ENCODE measurements at regions not wholly inside any gene's neighbourhood (a gene's known extent, or its start where the extent isn't known, plus 50 kb on each side); places are given as distances from the start of the nearest gene placed in this dataset.
"Not testable (repeated sequence)": the region's sequence is repeated elsewhere in the genome, so short reads cannot be mapped to it uniquely, and the experiment has no call there.

DNA sequence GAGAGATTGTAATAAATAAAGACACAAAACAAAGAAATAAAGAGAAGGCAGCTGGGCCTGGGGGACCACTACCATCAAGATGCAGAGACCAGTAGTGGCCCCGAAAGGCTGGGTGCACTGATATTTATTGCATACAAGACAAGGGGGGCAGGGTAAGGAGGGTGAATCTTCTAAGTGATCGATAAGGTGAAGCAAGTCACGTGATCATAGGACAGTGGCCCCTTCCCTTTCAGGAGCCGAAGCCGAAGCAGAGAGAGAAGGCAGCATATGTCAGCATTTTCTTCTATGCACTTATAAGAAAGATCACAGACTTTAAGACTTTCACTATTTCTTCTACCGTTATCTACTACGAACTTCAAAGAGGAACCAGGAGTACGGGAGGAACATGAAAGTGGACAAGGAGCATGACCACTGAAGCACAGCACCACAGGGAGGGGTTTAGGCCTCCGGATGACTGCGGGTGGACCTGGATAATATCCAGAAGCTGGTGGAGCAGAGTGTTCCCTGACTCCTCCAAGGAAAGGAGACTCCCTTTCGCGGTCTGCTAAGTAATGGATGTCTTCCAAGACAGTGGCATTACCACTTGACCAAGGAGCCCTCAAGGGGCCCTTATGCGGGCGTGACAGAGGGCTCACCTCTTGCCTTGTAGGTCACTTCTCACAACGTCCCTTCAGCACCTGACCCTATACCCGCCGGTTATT lies 126.4 kb downstream of the RBM46 start:
- not testable (repeated sequence) for DNase-seq (ENCODE audit: low spot score)

DNA sequence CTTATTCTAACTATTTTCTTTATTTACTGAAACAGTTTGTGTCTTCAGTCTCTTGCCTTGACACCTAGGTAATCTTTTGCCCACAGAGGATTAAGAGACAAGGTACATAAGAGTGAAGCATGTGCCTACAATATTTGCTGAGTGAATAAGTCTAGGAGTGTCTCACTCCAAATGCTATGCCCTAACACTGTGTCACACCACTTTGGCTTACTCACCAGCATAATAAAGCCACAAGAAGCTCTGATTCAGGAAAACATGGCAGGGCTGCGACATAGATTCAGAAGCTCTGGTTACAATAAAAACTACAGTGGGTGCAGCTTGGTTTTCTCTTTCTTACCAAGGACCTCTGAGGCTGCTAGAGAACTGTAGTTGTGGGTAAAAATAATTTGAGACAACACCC lies 127.1 kb downstream of the RBM46 start:
- no peak for DNase-seq (ENCODE audit: low spot score)

DNA sequence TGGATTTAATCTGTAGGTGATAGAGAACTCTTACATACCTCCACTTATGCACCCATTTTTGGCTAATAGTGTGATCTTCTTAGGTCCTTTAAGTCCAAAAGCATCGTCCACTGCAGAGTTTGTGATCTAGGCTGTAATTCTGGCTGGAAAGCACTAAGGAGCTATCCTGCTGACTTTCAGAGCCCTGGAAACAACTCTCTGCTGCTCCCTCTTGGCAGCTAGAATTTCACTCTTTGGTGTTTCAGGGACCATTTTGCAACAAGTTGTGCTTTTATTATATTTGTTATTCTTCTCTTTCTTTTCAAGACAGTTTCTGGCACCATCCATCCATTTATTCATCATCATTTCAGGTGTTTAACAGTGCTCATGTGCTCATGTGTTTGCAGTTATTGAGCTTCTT lies 130.0 kb downstream of the RBM46 start:
- no peak for DNase-seq (ENCODE audit: low spot score)

DNA sequence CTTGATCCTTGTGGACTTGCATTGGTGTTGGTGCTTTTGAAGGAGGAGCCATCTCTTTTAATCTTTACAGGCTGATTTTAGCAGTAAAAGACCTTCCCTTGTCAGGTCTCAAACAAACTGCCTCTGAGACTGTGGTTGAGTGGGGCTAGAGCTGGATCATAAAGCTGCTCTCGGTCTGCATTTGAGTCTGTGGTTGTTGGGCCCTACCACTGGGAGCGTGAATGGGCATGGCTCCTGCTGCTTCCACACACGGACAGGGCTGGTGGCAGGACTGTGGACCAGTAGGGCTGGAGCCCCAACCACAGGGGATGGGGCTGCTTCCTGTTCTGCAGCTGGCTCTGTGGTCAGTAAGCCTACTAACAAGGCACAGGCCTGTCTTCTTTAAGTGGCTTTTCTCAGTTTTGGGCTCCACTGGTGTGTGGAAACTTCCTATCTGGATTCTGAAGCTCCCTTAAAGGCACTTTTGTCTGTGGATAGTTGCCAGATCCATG lies 130.6 kb downstream of the RBM46 start:
- no peak for DNase-seq (ENCODE audit: low spot score)

DNA sequence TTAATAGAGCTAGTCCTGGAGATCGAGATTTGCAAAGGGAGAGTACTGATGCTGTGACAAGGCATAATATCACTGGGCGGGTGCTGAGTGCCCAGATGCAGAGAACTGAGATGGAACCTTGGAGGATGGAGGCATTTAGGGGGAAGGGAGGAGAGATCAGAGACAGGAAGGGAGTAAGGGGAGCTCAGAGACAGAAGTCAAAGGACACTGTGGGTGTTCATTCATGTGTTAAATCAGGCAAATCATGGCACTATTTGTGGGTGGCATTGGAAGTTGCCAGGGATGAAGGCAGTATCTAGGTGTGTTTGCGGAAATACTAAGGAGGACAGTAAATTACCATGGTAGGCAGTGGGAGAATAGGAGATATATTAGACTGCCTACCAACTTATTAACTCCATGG lies 135.0 kb downstream of the RBM46 start:
- no peak for DNase-seq (ENCODE audit: low spot score)

GRCh38 chr4:154927126-154927680 lies 146.1 kb downstream of the RBM46 start:
- DNase-seq (ENCODE audit: low spot score) = no peak

DNA sequence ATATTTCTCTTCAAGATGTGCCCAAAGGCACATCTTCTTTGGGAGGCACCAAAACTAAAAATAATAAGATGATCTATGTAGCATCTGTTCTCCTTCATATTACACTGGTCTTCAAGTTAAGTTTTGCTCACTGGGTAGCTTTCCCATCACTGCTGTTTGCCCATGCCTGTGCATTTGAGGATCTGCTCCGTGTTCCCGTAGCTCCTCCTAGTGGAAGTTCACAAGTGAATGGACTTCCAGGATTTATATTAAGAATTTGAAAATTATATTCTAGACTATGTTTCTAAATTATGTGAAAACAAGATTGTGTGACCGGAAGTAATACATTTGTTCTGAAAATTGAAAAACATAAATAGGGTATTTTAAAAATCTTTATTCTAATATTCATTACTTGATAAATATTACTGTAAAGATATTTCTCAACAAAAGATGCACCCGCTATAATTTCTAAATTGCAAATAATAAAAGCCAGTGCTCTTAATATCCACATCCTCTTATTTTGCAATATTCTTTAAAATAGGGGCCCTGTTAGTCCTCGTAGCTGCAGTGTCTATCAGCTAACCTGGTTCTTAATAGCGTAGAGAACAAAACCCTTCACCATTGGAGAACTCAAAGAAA lies 147.7 kb downstream of the RBM46 start:
- DNase-seq (ENCODE audit: low spot score) = no peak

DNA sequence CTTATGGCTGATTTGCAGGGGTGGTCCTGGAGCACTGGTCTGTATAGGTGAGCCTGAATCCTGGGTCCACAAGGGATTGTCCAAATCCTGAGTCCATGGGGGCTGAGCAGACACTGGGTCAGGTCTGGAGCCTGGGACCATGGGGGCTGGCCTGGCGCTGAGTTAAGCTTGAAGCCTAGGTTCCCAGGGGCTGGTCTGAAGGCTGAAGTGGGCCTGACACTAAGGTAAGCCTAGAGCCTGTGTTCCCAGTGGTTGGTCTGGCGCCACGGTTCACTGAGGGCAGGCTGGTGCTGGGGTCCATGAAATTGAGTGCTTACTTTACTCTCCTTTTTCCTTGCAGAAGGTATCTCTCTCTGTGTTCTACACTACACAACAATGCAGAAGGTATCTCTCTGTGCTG lies 155.8 kb downstream of the RBM46 start:
- DNase-seq (ENCODE audit: low spot score) = no peak

GRCh38 chr4:154939851-154940250 lies 158.8 kb downstream of the RBM46 start:
- no peak for DNase-seq (ENCODE audit: low spot score)

DNA sequence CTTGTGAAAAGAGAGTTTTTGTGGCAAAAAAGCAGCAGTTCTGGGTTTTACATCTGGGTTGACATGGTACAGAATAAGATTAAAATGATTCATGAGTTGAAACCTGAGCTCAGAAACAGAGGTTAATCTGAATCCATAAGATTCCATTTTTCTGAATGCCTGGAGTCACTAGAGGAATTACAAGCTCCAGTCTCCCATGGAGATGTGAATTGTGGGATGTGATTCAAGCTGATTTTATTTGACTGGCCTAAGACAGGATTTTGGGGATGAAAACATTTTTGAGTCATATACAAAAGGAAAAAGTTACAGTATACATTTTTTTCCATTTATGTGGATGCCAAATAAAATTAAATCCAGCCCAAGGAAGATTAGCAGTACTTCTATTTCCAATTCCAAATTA lies 161.1 kb downstream of the RBM46 start:
- no peak for DNase-seq (ENCODE audit: low spot score)

DNA sequence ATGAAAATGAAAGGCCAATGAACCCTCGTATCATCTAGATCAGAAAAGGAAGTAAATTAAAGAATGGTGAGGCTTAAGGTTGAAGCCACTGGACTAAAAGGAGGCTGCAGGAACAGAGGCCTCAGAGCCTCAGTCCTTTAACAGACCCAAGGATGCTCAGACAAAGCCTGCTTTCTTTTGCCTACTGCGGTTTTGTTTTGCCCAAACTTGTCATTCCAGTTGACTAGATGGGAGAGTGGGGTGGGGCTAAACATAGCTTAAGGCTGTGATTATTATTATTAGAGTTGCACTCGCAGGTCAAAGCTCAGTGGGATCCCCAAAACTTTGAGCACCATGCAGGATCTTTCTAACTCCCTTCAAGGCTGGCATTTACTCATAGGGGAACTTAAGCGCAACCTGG lies 163.9 kb downstream of the RBM46 start:
- no peak for DNase-seq (ENCODE audit: low spot score)

DNA sequence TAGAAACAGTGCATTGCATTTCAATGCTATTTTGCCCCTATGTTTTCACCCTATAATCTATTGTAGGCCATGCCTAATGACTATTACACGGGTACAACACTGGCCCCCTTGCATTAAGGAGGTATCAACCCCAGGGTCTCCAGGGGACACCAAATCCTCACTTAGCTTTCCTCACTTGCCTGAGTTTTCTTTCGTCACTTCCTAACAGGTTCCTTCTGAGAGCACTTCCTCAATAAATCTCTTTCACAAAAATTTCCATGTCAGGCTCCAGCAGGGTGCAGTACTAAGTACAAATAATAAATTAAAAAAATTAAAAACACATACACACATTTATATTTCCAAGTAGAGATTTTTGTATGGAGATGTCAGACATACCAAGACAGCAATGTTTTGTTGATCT lies 165.0 kb downstream of the RBM46 start:
- DNase-seq (ENCODE audit: low spot score) = no peak

DNA sequence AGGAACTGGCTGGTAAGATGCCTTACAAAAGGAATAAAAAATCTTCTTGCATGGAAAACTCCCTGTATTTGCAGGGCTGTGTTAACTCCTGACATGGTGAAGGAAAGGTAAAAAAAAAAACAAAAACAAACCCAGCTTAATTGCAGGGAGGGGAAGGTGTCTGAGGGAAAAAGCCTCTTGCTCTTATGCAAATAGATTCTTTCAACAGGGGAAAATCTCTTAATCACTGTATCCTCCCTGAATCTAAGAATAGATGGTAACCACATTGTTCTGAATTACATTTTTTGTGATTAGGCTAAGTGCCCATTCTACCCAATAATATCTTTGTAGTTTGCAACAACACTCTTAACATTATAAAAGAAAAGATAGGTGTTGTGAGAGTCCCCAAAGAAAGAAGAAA lies 172.6 kb downstream of the RBM46 start:
- DNase-seq (ENCODE audit: low spot score) = no peak

- no peak for DNase-seq (ENCODE audit: low spot score)
Measured at GRCh38 chr4:154954117-154954516, 173.0 kb downstream of the RBM46 start.

DNA sequence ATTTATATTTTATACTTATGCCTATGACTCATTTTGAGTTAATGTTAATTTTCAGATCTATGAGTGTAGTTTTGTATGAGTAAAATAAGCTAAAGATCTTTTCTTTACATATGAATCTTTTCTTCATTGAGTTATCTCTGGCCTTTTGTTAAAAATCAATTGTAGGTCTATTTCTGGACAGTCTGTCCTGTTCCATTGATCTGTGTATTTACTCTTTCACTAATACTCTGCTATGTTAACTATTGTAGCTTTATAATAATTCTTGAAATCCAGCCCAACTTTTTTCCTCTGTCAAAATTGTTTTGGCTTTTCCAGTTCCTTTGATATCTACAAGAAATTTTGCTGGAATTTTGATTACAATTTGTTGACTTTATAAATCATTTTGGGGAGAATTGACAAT lies 177.0 kb downstream of the RBM46 start:
- no peak for DNase-seq (ENCODE audit: low spot score)

DNA sequence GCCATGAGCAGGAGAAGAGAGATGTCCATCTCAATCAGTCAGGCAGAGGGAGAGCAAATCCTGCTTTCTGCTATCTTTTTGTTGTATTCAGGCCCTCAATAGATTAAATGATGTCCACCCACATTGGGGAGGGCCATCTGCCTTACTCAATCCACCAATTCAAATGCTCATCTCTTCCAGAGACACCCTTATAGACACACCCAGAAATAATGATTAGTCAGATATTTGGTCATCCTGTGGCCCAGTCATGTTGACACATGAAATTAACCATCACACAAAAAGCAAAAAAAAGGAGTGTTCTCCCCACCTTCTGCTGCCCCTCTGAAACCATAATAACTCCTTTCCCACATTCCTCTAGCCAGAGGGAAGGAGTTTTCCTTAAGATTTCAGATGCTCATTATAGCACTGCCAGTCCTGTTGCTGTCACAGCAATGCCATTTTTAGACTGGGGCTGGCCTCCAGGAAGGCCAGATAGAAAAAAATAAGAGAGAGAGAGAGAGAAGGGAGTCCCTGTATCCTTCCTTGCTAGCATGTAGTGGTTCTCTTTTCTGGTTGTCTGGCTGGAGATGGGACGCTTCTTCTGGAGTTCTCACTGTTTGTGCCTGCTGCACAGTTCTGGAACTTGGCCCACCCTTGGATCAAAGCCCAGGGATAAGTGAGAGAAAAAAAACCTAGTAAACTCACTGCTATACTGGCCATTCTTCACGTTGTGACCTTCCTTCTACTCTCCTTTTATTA lies 177.7 kb downstream of the RBM46 start:
- DNase-seq (ENCODE audit: low spot score) = no peak

DNA sequence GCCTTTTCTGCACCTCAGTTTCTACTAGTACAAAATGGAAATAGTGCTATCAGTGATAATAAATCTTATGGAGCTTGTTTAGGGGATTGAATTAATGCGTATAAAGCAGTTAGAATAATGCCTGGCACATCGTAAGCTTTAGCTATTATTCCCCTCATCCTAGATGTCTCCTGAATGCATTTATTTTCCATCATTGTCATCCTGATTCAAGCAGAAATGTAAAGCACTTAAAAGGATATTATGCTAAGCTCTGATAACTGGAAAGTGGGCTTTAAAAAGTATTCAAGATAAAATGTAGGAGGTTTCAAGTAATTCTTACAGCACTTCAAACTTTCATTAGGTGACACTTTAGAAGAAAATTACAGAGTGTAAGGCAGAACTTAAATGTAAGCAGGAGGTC lies 178.7 kb downstream of the RBM46 start:
- no peak for DNase-seq (ENCODE audit: low spot score)

GRCh38 chr4:154960476-154960875 lies 179.4 kb downstream of the RBM46 start:
- DNase-seq (ENCODE audit: low spot score) = no peak

GRCh38 chr4:154961263-154961662 lies 180.2 kb downstream of the RBM46 start:
- DNase-seq (ENCODE audit: low spot score) = no peak

- DNase-seq (ENCODE audit: low spot score) = no peak
Measured at GRCh38 chr4:154973244-154974035, 192.4 kb downstream of the RBM46 start.

GRCh38 chr4:154977228-154977627 lies 196.2 kb downstream of the RBM46 start:
- no peak for DNase-seq (ENCODE audit: low spot score)

Measured in ecto neural progenitor cell (in vitro differentiated cells).